Parathyroid adenoma (tissue), 2 donors: ENCODE measurements at regions not wholly inside any gene's neighbourhood (a gene's known extent, or its start where the extent isn't known, plus 50 kb on each side); places are given as distances from the start of the nearest gene placed in this dataset.

ENCODE experiments used
- H2AFZ ChIP-seq: fragments of 300-600 bp; sonication (generic); one replicate; pipeline ENCODE4 v1.7.0; 2017; ENCODE audit warnings: antibody characterized with exemption, mild to moderate bottlenecking
- H3K27ac ChIP-seq: fragments of 300-600 bp; sonication (generic); one replicate; pipeline ENCODE4 v1.7.0; 2017
- H3K27me3 ChIP-seq: fragments of 300-600 bp; sonication (generic); one replicate; pipeline ENCODE4 v1.7.0; 2017; ENCODE audit warnings: low read length; ENCODE audit not compliant: control insufficient read depth, insufficient read depth
- H3K36me3 ChIP-seq: fragments of 300-600 bp; sonication (generic); one replicate; pipeline ENCODE4 v1.7.0; 2017; ENCODE audit warnings: low read length; ENCODE audit not compliant: control insufficient read depth, insufficient read depth
- H3K4me1 ChIP-seq: fragments of 300-600 bp; sonication (generic); one replicate; pipeline ENCODE4 v1.7.0; 2017; ENCODE audit warnings: control low read depth
- H3K4me2 ChIP-seq: fragments of 300-600 bp; sonication (generic); one replicate; pipeline ENCODE4 v1.7.0; 2017; ENCODE audit warnings: low read length
- H3K4me3 ChIP-seq: fragments of 300-600 bp; sonication (generic); one replicate; pipeline ENCODE4 v1.7.0; 2017; ENCODE audit warnings: low read depth, low read length
- H3K79me2 ChIP-seq: fragments of 300-600 bp; sonication (generic); one replicate; pipeline ENCODE4 v1.7.0; 2017; ENCODE audit warnings: control low read depth
- H3K9ac ChIP-seq: fragments of 300-600 bp; sonication (generic); one replicate; pipeline ENCODE4 v1.7.0; 2017; ENCODE audit warnings: mild to moderate bottlenecking
- H3K9me3 ChIP-seq: fragments of 300-600 bp; sonication (generic); one replicate; pipeline ENCODE4 v1.7.0; 2017; ENCODE audit warnings: low read length; ENCODE audit not compliant: control insufficient read depth
- CTCF ChIP-seq: fragments of 300-600 bp; sonication (generic); IDR thresholded peaks from one replicate; pipeline ENCODE4 v1.7.0; 2017; ENCODE audit warnings: antibody characterized with exemption, mild to moderate bottlenecking
- donor health status: primary hyperparathyroidism.

DNA sequence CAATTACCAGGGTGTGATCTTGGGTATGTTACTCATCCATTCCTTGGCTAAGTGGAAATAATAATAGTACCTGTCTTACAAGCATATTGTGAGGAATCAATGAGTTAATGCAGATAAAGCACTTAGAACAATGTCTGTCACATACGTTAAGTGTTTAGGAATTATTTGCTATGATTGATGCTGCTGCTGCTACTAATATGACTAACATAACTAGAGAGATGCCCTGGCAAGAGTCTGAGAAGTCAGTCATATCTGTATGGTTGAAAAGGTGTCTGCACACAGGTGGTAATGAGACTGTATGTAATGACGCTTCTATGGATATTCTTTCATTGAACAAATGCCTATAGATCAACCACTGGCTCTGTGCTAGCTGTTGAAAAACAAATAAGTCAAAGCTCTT lies 100.1 kb upstream of the PCGF5 start:
- Histone ChIP-seq H3K9ac (no peak overlapping the region), H3K4me3 (no peak overlapping the region), H2AFZ (no peak overlapping the region), H3K79me2 (no peaks in the 10 kb centered on the region), H3K9me3 (no peaks in the 10 kb centered on the region), H3K4me2 (no peak overlapping the region), H3K27ac (no peak overlapping the region), H3K36me3 (no peaks in the 10 kb centered on the region), H3K4me1 (no peaks in the 10 kb centered on the region), H3K27me3 (no peaks in the 10 kb centered on the region)
- no peak for TF ChIP-seq CTCF

DNA sequence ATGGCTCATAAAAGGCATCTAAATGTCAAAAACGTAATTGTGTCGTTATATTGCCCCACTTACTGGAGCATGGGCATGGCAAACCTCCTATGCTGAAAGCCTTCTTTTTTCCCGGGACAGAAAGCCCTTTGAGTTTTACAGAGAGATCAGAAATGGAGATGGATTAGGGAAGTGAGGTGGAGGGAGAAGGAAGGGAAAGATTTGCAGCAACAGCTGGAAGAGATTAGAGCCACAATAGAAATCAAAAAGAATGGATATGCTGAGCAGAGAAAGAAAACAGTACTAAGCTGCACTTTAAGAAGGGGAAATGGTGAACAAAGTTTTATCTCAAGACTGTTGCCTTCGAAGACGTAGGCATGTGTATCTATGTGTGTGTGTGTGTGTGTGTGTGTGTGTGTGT lies 97.2 kb upstream of the PCGF5 start:
- H3K4me3 ChIP-seq: no peak overlapping the region
- no peaks in the 10 kb centered on the region for H3K79me2 ChIP-seq
- no peaks in the 10 kb centered on the region for H3K36me3 ChIP-seq
- no peak overlapping the region for H3K9ac ChIP-seq
- no peak overlapping the region for H3K4me2 ChIP-seq
- TF ChIP-seq CTCF: no peak
- no peak overlapping the region for H3K27ac ChIP-seq
- H3K4me1 ChIP-seq: no peaks in the 10 kb centered on the region
- no peak overlapping the region for H2AFZ ChIP-seq
- H3K9me3 ChIP-seq: no peaks in the 10 kb centered on the region
- H3K27me3 ChIP-seq: no peaks in the 10 kb centered on the region

DNA sequence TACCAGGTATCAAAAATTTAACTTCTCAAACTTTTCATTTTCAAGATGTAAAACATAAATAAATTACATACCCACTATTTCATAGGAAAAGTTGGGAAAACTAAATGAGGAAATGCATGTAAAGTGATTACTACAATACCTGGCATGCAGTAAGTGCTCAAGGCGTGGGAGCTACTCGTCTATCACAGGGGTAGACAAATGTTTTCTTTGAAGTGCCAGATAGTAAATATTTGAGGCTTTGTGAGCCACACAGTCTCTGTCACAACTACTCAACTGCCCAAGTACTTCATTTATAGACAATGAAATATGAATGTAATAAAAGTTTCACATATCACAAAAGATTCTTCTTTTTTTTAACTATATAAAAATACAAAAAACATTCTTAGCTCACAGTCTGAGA lies 96.4 kb upstream of the PCGF5 start:
- Histone ChIP-seq H3K4me1 (no peaks in the 10 kb centered on the region), H3K9me3 (no peaks in the 10 kb centered on the region), H3K4me3 (no peak overlapping the region)

GRCh38 chr10:91126471-91126870 lies 94.0 kb upstream of the PCGF5 start:
- Histone ChIP-seq H3K4me2 (no peak overlapping the region), H3K4me1 (no peaks in the 10 kb centered on the region), H3K9ac (no peak overlapping the region), H3K9me3 (no peaks in the 10 kb centered on the region), H3K36me3 (no peaks in the 10 kb centered on the region), H3K4me3 (no peak overlapping the region), H3K27ac (no peak overlapping the region), H2AFZ (no peak overlapping the region), H3K79me2 (no peaks in the 10 kb centered on the region), H3K27me3 (no peaks in the 10 kb centered on the region)
- TF ChIP-seq CTCF: no peak

More for the DNA sequence above, 96.4 kb upstream of the PCGF5 start:
- H3K27me3 ChIP-seq: no peaks in the 10 kb centered on the region
- no peaks in the 10 kb centered on the region for H3K79me2 ChIP-seq
- H3K36me3 ChIP-seq: no peaks in the 10 kb centered on the region
- TF ChIP-seq CTCF: no peak
- H3K4me2 ChIP-seq: no peak overlapping the region
- no peak overlapping the region for H3K27ac ChIP-seq
- H3K9ac ChIP-seq: no peak overlapping the region
- H2AFZ ChIP-seq: no peak overlapping the region

GRCh38 chr10:91127341-91128082 lies 93.0 kb upstream of the PCGF5 start:
- H3K27me3 ChIP-seq: no peaks in the 10 kb centered on the region
- no peak overlapping the region for H3K27ac ChIP-seq
- no peaks in the 10 kb centered on the region for H3K4me1 ChIP-seq
- no peak overlapping the region for H3K9ac ChIP-seq
- no peaks in the 10 kb centered on the region for H3K79me2 ChIP-seq
- H3K36me3 ChIP-seq: no peaks in the 10 kb centered on the region
- H3K4me2 ChIP-seq: no peak overlapping the region
- no peak for TF ChIP-seq CTCF
- no peaks in the 10 kb centered on the region for H3K9me3 ChIP-seq
- H3K4me3 ChIP-seq: no peak overlapping the region
- no peak overlapping the region for H2AFZ ChIP-seq
